ENCODE measurements at regions not wholly inside any gene's neighbourhood (a gene's known extent, or its start where the extent isn't known, plus 50 kb on each side); places are given as distances from the start of the nearest gene placed in this dataset.
"Not testable (repeated sequence)": the region's sequence is repeated elsewhere in the genome, so short reads cannot be mapped to it uniquely, and the experiment has no call there.

GRCh38 chr7:86372262-86372661, 271.4 kb upstream of the GRM3 start:
- no peak for DNase-seq (ENCODE audit: low spot score)

GRCh38 chr7:86366946-86367345, 276.8 kb upstream of the GRM3 start:
- DNase-seq (ENCODE audit: low spot score): no peak

GRCh38 chr7:86340407-86340806, 303.3 kb upstream of the GRM3 start:
- DNase-seq (ENCODE audit: low spot score): not testable (repeated sequence)

- DNase-seq (ENCODE audit: low spot score): no peak
Measured at GRCh38 chr7:86339051-86339450, 304.7 kb upstream of the GRM3 start.

- DNase-seq (ENCODE audit: low spot score): no peak
Measured at GRCh38 chr7:86328801-86329433, 314.8 kb upstream of the GRM3 start.

- no peak for DNase-seq (ENCODE audit: low spot score)
Measured at GRCh38 chr7:86326847-86327246, 316.9 kb upstream of the GRM3 start.

- no peak for DNase-seq (ENCODE audit: low spot score)
Measured at GRCh38 chr7:86320889-86321288, 322.8 kb upstream of the GRM3 start.

GRCh38 chr7:86320341-86320740, 323.4 kb upstream of the GRM3 start:
- DNase-seq (ENCODE audit: low spot score): no peak

- no peak for DNase-seq (ENCODE audit: low spot score)
Measured at GRCh38 chr7:86313842-86314241, 329.9 kb upstream of the GRM3 start.

- no peak for DNase-seq (ENCODE audit: low spot score)
Measured at GRCh38 chr7:86301301-86301700, 342.4 kb upstream of the GRM3 start.

- DNase-seq (ENCODE audit: low spot score): no peak
Measured at GRCh38 chr7:86295526-86295925, 348.2 kb upstream of the GRM3 start.

- no peak for DNase-seq (ENCODE audit: low spot score)
Measured at GRCh38 chr7:86282014-86282682, 361.6 kb upstream of the GRM3 start.

- no peak for DNase-seq (ENCODE audit: low spot score)
Measured at GRCh38 chr7:86280150-86280549, 363.6 kb upstream of the GRM3 start.

- no peak for DNase-seq (ENCODE audit: low spot score)
Measured at GRCh38 chr7:86262781-86263180, 380.9 kb upstream of the GRM3 start.

GRCh38 chr7:86257894-86258293, 385.8 kb upstream of the GRM3 start:
- DNase-seq (ENCODE audit: low spot score): no peak

- no peak for DNase-seq (ENCODE audit: low spot score)
Measured at GRCh38 chr7:86252406-86252805, 391.3 kb upstream of the GRM3 start.

- no peak for DNase-seq (ENCODE audit: low spot score)
Measured at GRCh38 chr7:86248977-86249376, 394.7 kb upstream of the GRM3 start.

- DNase-seq (ENCODE audit: low spot score): no peak
Measured at GRCh38 chr7:86243171-86243570, 400.5 kb upstream of the GRM3 start.

- DNase-seq (ENCODE audit: low spot score): no peak
Measured at GRCh38 chr7:86226191-86226590, 417.5 kb upstream of the GRM3 start.

GRCh38 chr7:86222806-86223205, 420.9 kb upstream of the GRM3 start:
- DNase-seq (ENCODE audit: low spot score): no peak

GRCh38 chr7:86214734-86215133, 429.0 kb upstream of the GRM3 start:
- DNase-seq (ENCODE audit: low spot score): no peak

- DNase-seq (ENCODE audit: low spot score): no peak
Measured at GRCh38 chr7:86212976-86213375, 430.7 kb upstream of the GRM3 start.

- DNase-seq (ENCODE audit: low spot score): peak; percentile 77
Measured at GRCh38 chr7:86209036-86209435, 434.7 kb upstream of the GRM3 start.

Data from mesenteric fat pad (tissue), 1 donor.